ENCODE measurements at regions not wholly inside any gene's neighbourhood (a gene's known extent, or its start where the extent isn't known, plus 50 kb on each side); places are given as distances from the start of the nearest gene placed in this dataset.

- no peak for TF ChIP-seq CTCF (conservative IDR thresholded peaks at IDR 0.05; ENCODE audit: control insufficient read depth, insufficient read depth, low read depth, low read length)
- DNase-seq (ENCODE audit: low read depth) = no peak
- H3K4me3 ChIP-seq (ENCODE audit: control insufficient read depth, low read depth, low read length) = no peak overlapping the region
Observed at GRCh38 chr13:65074248-65074647, 2155.9 kb downstream of the PCDH9 start.

- no peak for TF ChIP-seq CTCF (conservative IDR thresholded peaks at IDR 0.05; ENCODE audit: control insufficient read depth, insufficient read depth, low read depth, low read length)
- no peak overlapping the region for H3K4me3 ChIP-seq (ENCODE audit: control insufficient read depth, low read depth, low read length)
- no peak for DNase-seq (ENCODE audit: low read depth)
Observed at GRCh38 chr13:65064967-65065366, 2165.2 kb downstream of the PCDH9 start.

- DNase-seq (ENCODE audit: low read depth) = no peak
- no peak overlapping the region for H3K4me3 ChIP-seq (ENCODE audit: control insufficient read depth, low read depth, low read length)
- TF ChIP-seq CTCF (conservative IDR thresholded peaks at IDR 0.05; ENCODE audit: control insufficient read depth, insufficient read depth, low read depth, low read length) = no peak
Observed at GRCh38 chr13:65063753-65064152, 2166.4 kb downstream of the PCDH9 start.

GRCh38 chr13:65057986-65058385 is 2172.2 kb downstream of the PCDH9 start:
- no peak overlapping the region for H3K4me3 ChIP-seq (ENCODE audit: control insufficient read depth, low read depth, low read length)
- no peak for DNase-seq (ENCODE audit: low read depth)
- TF ChIP-seq CTCF (conservative IDR thresholded peaks at IDR 0.05; ENCODE audit: control insufficient read depth, insufficient read depth, low read depth, low read length) = no peak

- no peak for DNase-seq (ENCODE audit: low read depth)
- no peak for TF ChIP-seq CTCF (conservative IDR thresholded peaks at IDR 0.05; ENCODE audit: control insufficient read depth, insufficient read depth, low read depth, low read length)
- H3K4me3 ChIP-seq (ENCODE audit: control insufficient read depth, low read depth, low read length) = no peak overlapping the region
Observed at GRCh38 chr13:65054277-65054676, 2175.9 kb downstream of the PCDH9 start.

GRCh38 chr13:65036999-65037398 is 2193.1 kb downstream of the PCDH9 start:
- TF ChIP-seq CTCF (conservative IDR thresholded peaks at IDR 0.05; ENCODE audit: control insufficient read depth, insufficient read depth, low read depth, low read length) = no peak
- no peak for DNase-seq (ENCODE audit: low read depth)
- H3K4me3 ChIP-seq (ENCODE audit: control insufficient read depth, low read depth, low read length) = no peak overlapping the region

GRCh38 chr13:65035302-65035701 is 2194.8 kb downstream of the PCDH9 start:
- no peak for DNase-seq (ENCODE audit: low read depth)
- no peak for TF ChIP-seq CTCF (conservative IDR thresholded peaks at IDR 0.05; ENCODE audit: control insufficient read depth, insufficient read depth, low read depth, low read length)
- H3K4me3 ChIP-seq (ENCODE audit: control insufficient read depth, low read depth, low read length) = no peak overlapping the region

All from fibroblast of mammary gland (primary cell).